Esophagus muscularis mucosa (tissue), 4 donors: ENCODE measurements at regions not wholly inside any gene's neighbourhood (a gene's known extent, or its start where the extent isn't known, plus 50 kb on each side); places are given as distances from the start of the nearest gene placed in this dataset.

Experiments used
- DNase-seq: peaks from one replicate; pipeline ENCODE4 v3.0.0-alpha.2; 2017; ENCODE audit errors: extremely low spot score
- H3K27ac ChIP-seq, 4 donors: fragments of 200-600 bp; sonication (generic); replicated peaks in 1 of 4; 1 replicate in 3 of 4; 2 replicates in 1 of 4; pipeline ENCODE4 v1.5.1; 2016 to 2019; ENCODE audit warnings: mild to moderate bottlenecking in 1 of 4
- H3K27me3 ChIP-seq, 4 donors: fragments of 200-600 bp; sonication (generic); one replicate each; pipeline versions ENCODE4 v1.5.1 to v1.6.0; 2016 to 2019
- H3K36me3 ChIP-seq, 4 donors: fragments of 200-600 bp; sonication (generic); one replicate each; pipeline ENCODE4 v1.5.1; 2016 to 2019
- H3K4me1 ChIP-seq, 4 donors: fragments of 200-600 bp; sonication (generic); one replicate each; pipeline ENCODE4 v1.5.1; 2016 to 2019
- H3K4me3 ChIP-seq, 4 donors: fragments of 200-600 bp; sonication (generic); 1 replicate in 2 of 4; 2 replicates in 2 of 4; pipeline ENCODE4 v1.5.1; 2016 to 2019; ENCODE audit warnings: mild to moderate bottlenecking in 4 of 4, moderate library complexity in 1 of 4
- H3K9me3 ChIP-seq, 4 donors: fragments of 200-600 bp; sonication (generic); 1 replicate in 3 of 4; 2 replicates in 1 of 4; pipeline ENCODE4 v1.5.1; 2016 to 2019
- EP300 ChIP-seq: sonication (generic); formaldehyde crosslinking; IDR thresholded peaks from one replicate; pipeline ENCODE4 v1.6.1; 2017; ENCODE audit warnings: antibody characterized with exemption
- POLR2A ChIP-seq: fragments of 450-650 bp; IDR thresholded peaks from one replicate; pipeline ENCODE4 v1.6.1; 2017; ENCODE audit warnings: antibody characterized with exemption, moderate library complexity, mild to moderate bottlenecking, low read depth
- POLR2AphosphoS5 ChIP-seq, 2 donors: sonication (generic); formaldehyde crosslinking; IDR thresholded peaks; one replicate each; pipeline ENCODE4 v1.6.1; 2017; ENCODE audit warnings: antibody characterized with exemption in 2 of 2
- WGBS: methylation state at CpG from one replicate; pipeline ENCODE4 v1.1.5; 2018; 5-methylcytosine and 5-hydroxymethylcytosine counted together
- intact Hi-C: fragments of 100-400 bp; cut with DNase I; formaldehyde crosslinking; loops from one replicate; pipeline ENCODE4 v1.15.1; 2023
- TF ChIP-seq, protein P1 (sequence below), 3 experiments: fragments of 200-600 bp in 2 of 3; fragments of 450-650 bp in 1 of 3; sonication (generic) in 2 of 3; IDR thresholded peaks; one replicate each; pipeline ENCODE4 v1.5.1; 2017 to 2019; ENCODE audit warnings: antibody characterized with exemption in 3 of 3, mild to moderate bottlenecking in 2 of 3, moderate library complexity in 1 of 3

DNA sequence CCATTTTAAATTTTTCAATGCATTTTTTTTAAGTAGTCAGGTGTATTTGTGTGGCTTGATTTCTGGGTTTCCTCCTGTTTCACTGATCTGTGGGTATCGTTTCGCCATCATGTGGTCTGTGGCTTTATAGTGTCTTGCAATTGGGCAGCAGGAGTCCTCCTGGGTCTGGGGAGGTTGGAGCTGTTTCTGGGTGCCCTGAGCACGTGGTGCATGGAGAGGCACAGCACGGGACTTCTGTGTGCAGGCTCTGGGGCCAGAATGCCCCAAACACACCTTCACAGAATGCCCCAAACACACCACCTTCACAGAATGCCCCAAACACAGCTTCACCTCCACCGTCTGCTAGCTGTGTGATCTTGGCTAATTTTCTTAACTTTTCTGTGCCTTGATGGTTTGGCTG is 82.6 kb upstream of the COL5A1 start:
- Histone ChIP-seq H3K4me1 (peaks cover 0 to 13% (median 4%) of the 10 kb centered on the region in 4 donors), H3K36me3 (no peaks in the 10 kb centered on the region), H3K27me3 (no peaks in the 10 kb centered on the region), H3K27ac (no peak overlapping the region), H3K4me3 (no peak overlapping the region), H3K9me3 (no peaks in the 10 kb centered on the region)
- peak; percentile 75 for DNase-seq
- WGBS = 78% methylated on average over 5 of the region's 5 CpGs
- intact Hi-C loops = no loop called here
- TF ChIP-seq POLR2AphosphoS5 (IDR thresholded peaks at IDR 0.05) (no peak), EP300 (no peak), POLR2A (no peak)
- TF ChIP-seq, protein P1, sequence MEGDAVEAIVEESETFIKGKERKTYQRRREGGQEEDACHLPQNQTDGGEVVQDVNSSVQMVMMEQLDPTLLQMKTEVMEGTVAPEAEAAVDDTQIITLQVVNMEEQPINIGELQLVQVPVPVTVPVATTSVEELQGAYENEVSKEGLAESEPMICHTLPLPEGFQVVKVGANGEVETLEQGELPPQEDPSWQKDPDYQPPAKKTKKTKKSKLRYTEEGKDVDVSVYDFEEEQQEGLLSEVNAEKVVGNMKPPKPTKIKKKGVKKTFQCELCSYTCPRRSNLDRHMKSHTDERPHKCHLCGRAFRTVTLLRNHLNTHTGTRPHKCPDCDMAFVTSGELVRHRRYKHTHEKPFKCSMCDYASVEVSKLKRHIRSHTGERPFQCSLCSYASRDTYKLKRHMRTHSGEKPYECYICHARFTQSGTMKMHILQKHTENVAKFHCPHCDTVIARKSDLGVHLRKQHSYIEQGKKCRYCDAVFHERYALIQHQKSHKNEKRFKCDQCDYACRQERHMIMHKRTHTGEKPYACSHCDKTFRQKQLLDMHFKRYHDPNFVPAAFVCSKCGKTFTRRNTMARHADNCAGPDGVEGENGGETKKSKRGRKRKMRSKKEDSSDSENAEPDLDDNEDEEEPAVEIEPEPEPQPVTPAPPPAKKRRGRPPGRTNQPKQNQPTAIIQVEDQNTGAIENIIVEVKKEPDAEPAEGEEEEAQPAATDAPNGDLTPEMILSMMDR (IDR thresholded peaks at IDR 0.05) = no peak

DNA sequence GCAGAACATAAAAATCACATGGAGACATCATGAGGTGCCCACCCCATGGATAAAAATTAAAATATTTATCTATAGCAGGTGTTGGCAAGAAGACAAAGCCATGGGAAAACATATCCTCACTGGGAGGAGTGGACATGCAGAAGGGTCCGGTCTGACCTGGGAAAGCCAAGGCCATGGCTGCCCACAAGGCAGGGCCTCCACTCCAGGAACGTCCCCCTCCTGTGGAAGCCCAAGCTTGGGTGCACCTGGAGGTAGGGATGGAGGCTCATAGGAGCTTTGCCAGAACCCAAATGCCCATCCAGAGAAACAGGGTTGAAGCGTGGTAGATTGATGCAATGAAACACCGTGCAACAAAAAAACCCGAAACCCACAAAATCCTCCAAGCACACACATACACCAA is 81.4 kb upstream of the COL5A1 start:
- intact Hi-C loops = no loop called here
- peak; percentile 85 for DNase-seq
- Histone ChIP-seq H3K36me3 (no peaks in the 10 kb centered on the region), H3K27ac (no peak overlapping the region), H3K27me3 (no peaks in the 10 kb centered on the region), H3K4me1 (peaks cover 0 to under 1% (median 0%) of the 10 kb centered on the region in 4 donors), H3K9me3 (no peaks in the 10 kb centered on the region), H3K4me3 (no peak overlapping the region)
- 85% methylated on average over 5 of the region's 5 CpGs for WGBS
- TF ChIP-seq POLR2AphosphoS5 (IDR thresholded peaks at IDR 0.05) (no peak), EP300 (no peak), POLR2A (no peak)
- TF ChIP-seq, protein P1 (IDR thresholded peaks at IDR 0.05) = no peak

DNA sequence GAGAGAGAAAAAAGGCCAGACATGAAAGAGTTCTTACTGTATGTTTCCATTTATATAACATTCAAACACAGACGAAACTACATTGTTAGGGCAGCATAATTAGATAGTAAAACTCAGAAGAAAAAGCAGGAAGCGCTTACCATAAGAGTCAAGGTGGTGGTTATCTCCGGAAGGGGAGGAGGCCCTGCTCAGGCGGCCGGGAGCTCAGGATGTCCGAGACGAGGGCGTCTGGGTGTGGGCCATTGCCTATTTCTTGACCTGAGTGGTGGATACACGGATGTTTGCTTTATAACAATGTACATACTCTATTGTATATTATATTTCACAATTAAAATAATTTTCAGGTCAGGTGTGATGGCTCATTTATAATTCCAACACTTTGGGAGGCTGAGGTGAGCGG is 80.9 kb upstream of the COL5A1 start:
- 87% methylated on average over 10 of the region's 10 CpGs for WGBS
- intact Hi-C loops = no loop called here
- Histone ChIP-seq H3K9me3 (no peaks in the 10 kb centered on the region), H3K27me3 (no peaks in the 10 kb centered on the region), H3K4me3 (no peak overlapping the region), H3K4me1 (no peaks in the 10 kb centered on the region), H3K27ac (no peak overlapping the region), H3K36me3 (no peaks in the 10 kb centered on the region)
- peak; percentile 84 for DNase-seq
- TF ChIP-seq EP300 (no peak), POLR2A (no peak), POLR2AphosphoS5 (IDR thresholded peaks at IDR 0.05) (no peak)
- TF ChIP-seq, protein P1 (IDR thresholded peaks at IDR 0.05) = no peak

DNA sequence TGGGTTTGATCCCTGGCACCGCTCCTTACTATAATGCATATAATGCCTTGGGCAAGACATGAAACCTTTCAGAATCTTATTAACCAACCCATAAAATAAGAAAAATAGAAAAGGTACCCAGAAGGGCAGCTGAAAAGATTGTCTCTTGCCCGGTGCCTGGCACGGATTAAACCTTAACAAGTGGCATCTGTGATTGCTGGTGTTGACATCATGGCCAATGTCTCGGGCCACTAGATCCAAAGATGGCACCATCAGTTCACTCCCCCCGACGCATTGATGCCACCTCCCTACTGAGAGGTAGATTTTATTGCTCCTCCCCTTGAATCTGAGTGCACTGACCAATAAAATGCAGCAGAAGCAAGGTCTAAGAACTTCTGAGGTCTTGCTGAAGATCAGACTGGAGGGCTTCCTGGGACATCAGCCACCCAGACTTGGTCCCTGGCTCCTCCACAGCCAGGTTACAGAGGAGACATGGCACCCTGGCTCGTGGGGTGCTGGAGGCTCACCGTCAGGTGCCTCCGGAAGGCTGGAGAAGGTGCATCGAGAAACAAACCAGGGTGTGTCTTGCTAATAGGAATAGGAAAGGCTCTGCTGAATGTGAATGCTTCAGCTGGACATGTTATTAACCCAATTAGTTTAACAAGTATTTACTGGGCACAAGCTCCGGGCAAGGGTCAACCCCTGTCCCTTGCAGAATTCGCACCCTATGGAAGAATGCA is 80.0 kb upstream of the COL5A1 start:
- intact Hi-C loops = no loop called here
- no peaks in the 10 kb centered on the region for H3K27me3 ChIP-seq
- no peak overlapping the region for H3K4me3 ChIP-seq
- H3K4me1 ChIP-seq = no peaks in the 10 kb centered on the region
- 93% methylated on average over 11 of the region's 12 CpGs for WGBS
- no peak for TF ChIP-seq EP300
- TF ChIP-seq, protein P1 (IDR thresholded peaks at IDR 0.05) = no peak
- TF ChIP-seq POLR2AphosphoS5 (IDR thresholded peaks at IDR 0.05) = no peak
- TF ChIP-seq POLR2A = no peak
- DNase-seq = peak; percentile 84
- H3K36me3 ChIP-seq = no peaks in the 10 kb centered on the region
- no peak overlapping the region for H3K27ac ChIP-seq
- H3K9me3 ChIP-seq = peaks cover 0 to 9% (median 0%) of the 10 kb centered on the region in 4 donors
